CD4-positive, alpha-beta T cell (primary cell): ENCODE measurements at regions not wholly inside any gene's neighbourhood (a gene's known extent, or its start where the extent isn't known, plus 50 kb on each side); places are given as distances from the start of the nearest gene placed in this dataset.

Experiments
- ATAC-seq: fragments of 200-7000 bp; cut with Tn5 transposase; one replicate; pipeline ENCODE4 v1.10.0; 2022; ENCODE audit warnings: mild to moderate bottlenecking; ENCODE audit not compliant: poor library complexity
- CTCF ChIA-PET: fragments of 350-600 bp; sonication (Branson Sonifier 250); formaldehyde crosslinking; loops from one replicate; lab custom pipeline; 2021; ENCODE audit warnings: antibody characterized with exemption, inconsistent platforms; lab: Charles Lee
- POLR2A ChIA-PET: fragments of 350-600 bp; sonication (Branson Sonifier 250); formaldehyde crosslinking; loops from one replicate; lab custom pipeline; 2021; ENCODE audit warnings: antibody characterized with exemption, inconsistent platforms; lab: Charles Lee
- DNase-seq, 14 experiments: peaks; one replicate each; pipeline ENCODE4 v3.0.0-alpha.2; 2013 to 2020; ENCODE audit warnings: mixed read lengths in 2 of 14
- H3K27ac ChIP-seq, 2 donors: one replicate each; pipeline versions ENCODE4 v1.5.1 to v1.7.0; 2013; ENCODE audit warnings: low read length in 2 of 2, low read depth in 1 of 2, mild to moderate bottlenecking in 1 of 2
- H3K27me3 ChIP-seq, 2 experiments: 1 replicate in 1 of 2; 2 replicates in 1 of 2; pipeline versions ENCODE4 v1.6.1 to v1.7.0; 2013; ENCODE audit warnings: low read length in 2 of 2, control low read depth in 1 of 2, mild to moderate bottlenecking in 1 of 2, moderate library complexity in 1 of 2; ENCODE audit not compliant: insufficient read depth in 2 of 2, control insufficient read depth in 1 of 2
- H3K36me3 ChIP-seq: one replicate; pipeline ENCODE4 v1.6.1; 2013; ENCODE audit warnings: low read length, control low read depth; ENCODE audit not compliant: insufficient read depth
- H3K4me1 ChIP-seq: one replicate; pipeline ENCODE4 v1.6.1; 2013; ENCODE audit warnings: low read length, control low read depth; ENCODE audit not compliant: insufficient read depth
- H3K4me3 ChIP-seq: one replicate; pipeline ENCODE4 v1.5.1; 2013; ENCODE audit warnings: mild to moderate bottlenecking, low read length, moderate library complexity
- H3K9me3 ChIP-seq, 2 experiments: 1 replicate in 1 of 2; 2 replicates in 1 of 2; pipeline versions ENCODE4 v1.6.1 to v1.7.0; 2013; ENCODE audit warnings: low read length in 2 of 2, mild to moderate bottlenecking in 2 of 2, control low read depth in 1 of 2, moderate library complexity in 1 of 2; ENCODE audit not compliant: control insufficient read depth in 1 of 2, insufficient read depth in 1 of 2
- H3K27ac Mint-ChIP-seq: one replicate; pipeline ENCODE4 v1.8.0; 2020; ENCODE audit warnings: mixed read lengths
- H3K27me3 Mint-ChIP-seq: one replicate; pipeline ENCODE4 v1.8.0; 2021; ENCODE audit warnings: mixed read lengths
- H3K36me3 Mint-ChIP-seq: one replicate; pipeline ENCODE4 v1.8.0; 2021; ENCODE audit warnings: low read depth, mixed read lengths
- H3K4me1 Mint-ChIP-seq: one replicate; pipeline ENCODE4 v1.8.0; 2021; ENCODE audit warnings: low read depth, mixed read lengths
- H3K4me3 Mint-ChIP-seq: one replicate; pipeline ENCODE4 v1.8.0; 2020; ENCODE audit warnings: mild to moderate bottlenecking, mixed read lengths
- H3K9me3 Mint-ChIP-seq: one replicate; pipeline ENCODE4 v1.8.0; 2020; ENCODE audit warnings: mixed read lengths
- CTCF ChIP-seq: fragments of 200-600 bp; IDR thresholded peaks from one replicate; pipeline ENCODE4 v1.8.0; 2022; ENCODE audit warnings: antibody characterized with exemption, mild to moderate bottlenecking
- intact Hi-C, 2 experiments: fragments of 100-400 bp; cut with DNase I in 1 of 2; cut with micrococcal nuclease in 1 of 2; formaldehyde crosslinking; loops; one replicate each; pipeline versions ENCODE4 v1.15.1 to v1.9.0; 2023 to 2025; cut with DNase I, micrococcal nuclease

DNA sequence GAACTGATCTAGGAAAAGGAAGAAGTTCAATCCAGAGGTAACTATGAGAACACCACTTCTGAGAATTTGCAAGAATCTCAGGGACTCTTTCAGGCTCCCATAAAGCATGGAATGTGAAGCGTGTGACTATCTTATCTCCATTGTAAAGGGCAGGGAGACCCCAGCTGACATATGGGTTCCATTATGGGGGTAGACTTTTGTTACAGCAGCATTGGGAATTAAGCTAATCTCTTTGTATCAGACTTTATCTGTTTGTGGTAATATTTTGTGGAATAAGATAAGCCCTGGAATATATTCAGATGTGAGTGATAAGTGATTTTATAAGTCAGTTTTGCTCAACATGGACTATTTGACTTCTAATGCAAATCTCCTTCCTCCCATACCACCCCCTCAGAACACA lies 468.3 kb downstream of the MEIS1 start:
- intact Hi-C loops = no loop called here
- Histone ChIP-seq H3K27me3 (no peaks in the 10 kb centered on the region), H3K9me3 (no peaks in the 10 kb centered on the region), H3K36me3 (no peaks in the 10 kb centered on the region), H3K4me1 (no peaks in the 10 kb centered on the region), H3K27ac (no peak overlapping the region), H3K4me3 (no peak overlapping the region)
- no peak for TF ChIP-seq CTCF
- no peak overlapping the region for H3K27ac Mint-ChIP-seq
- H3K27me3 Mint-ChIP-seq = no peaks in the 10 kb centered on the region
- no peak overlapping the region for H3K4me3 Mint-ChIP-seq
- no peaks in the 10 kb centered on the region for H3K4me1 Mint-ChIP-seq
- CTCF ChIA-PET = no interaction called here
- DNase-seq (no peak), ATAC-seq (no peak)
- H3K9me3 Mint-ChIP-seq = peaks cover 7% of the 10 kb centered on the region
- POLR2A ChIA-PET = no interaction called here
- no peaks in the 10 kb centered on the region for H3K36me3 Mint-ChIP-seq

GRCh38 chr2:66903745-66904465 lies 469.0 kb downstream of the MEIS1 start:
- no peaks in the 10 kb centered on the region for H3K27me3 Mint-ChIP-seq
- CTCF ChIA-PET = no interaction called here

GRCh38 chr2:66915237-66915636 lies 480.3 kb downstream of the MEIS1 start:
- no peak overlapping the region for H3K27ac Mint-ChIP-seq
- CTCF ChIA-PET = interaction anchor here (0.6 kb wide), 1 partner anchor 1294 kb away, joined by 4 read pairs; no protein-coding TSS in a partner anchor
- Histone ChIP-seq H3K36me3 (no peaks in the 10 kb centered on the region), H3K4me3 (no peak overlapping the region), H3K4me1 (no peaks in the 10 kb centered on the region), H3K27me3 (no peaks in the 10 kb centered on the region), H3K27ac (no peak overlapping the region), H3K9me3 (peaks cover 0 to 3% of the 10 kb centered on the region in 2 experiments)
- intact Hi-C loops = no loop called here
- TF ChIP-seq CTCF = no peak
- POLR2A ChIA-PET = no interaction called here
- H3K9me3 Mint-ChIP-seq = peaks cover 4% of the 10 kb centered on the region
- ATAC-seq (no peak), DNase-seq (no peak)
- H3K4me1 Mint-ChIP-seq = no peaks in the 10 kb centered on the region
- H3K36me3 Mint-ChIP-seq = no peaks in the 10 kb centered on the region
- H3K4me3 Mint-ChIP-seq = no peak overlapping the region
- H3K27me3 Mint-ChIP-seq = no peaks in the 10 kb centered on the region

More at GRCh38 chr2:66903745-66904465, 469.0 kb downstream of the MEIS1 start:
- no peaks in the 10 kb centered on the region for H3K36me3 ChIP-seq
- POLR2A ChIA-PET = no interaction called here
- TF ChIP-seq CTCF = no peak
- H3K4me3 Mint-ChIP-seq = no peak overlapping the region
- H3K9me3 Mint-ChIP-seq = peaks cover 7% of the 10 kb centered on the region
- ATAC-seq (no peak), DNase-seq (no peak)
- H3K36me3 Mint-ChIP-seq = no peaks in the 10 kb centered on the region
- no peak overlapping the region for H3K27ac Mint-ChIP-seq
- H3K4me3 ChIP-seq = no peak overlapping the region
- no peaks in the 10 kb centered on the region for H3K9me3 ChIP-seq
- intact Hi-C loops = no loop called here
- H3K4me1 ChIP-seq = no peaks in the 10 kb centered on the region
- no peak overlapping the region for H3K27ac ChIP-seq
- no peaks in the 10 kb centered on the region for H3K4me1 Mint-ChIP-seq
- no peaks in the 10 kb centered on the region for H3K27me3 ChIP-seq
